DOHH2 (cell line): ENCODE measurements at regions not wholly inside any gene's neighbourhood (a gene's known extent, or its start where the extent isn't known, plus 50 kb on each side); places are given as distances from the start of the nearest gene placed in this dataset.

ENCODE experiments used
- H3F3A ChIP-seq: fragments of 200-600 bp; sonication (generic), shearing (Covaris generic); 2 replicates; pipeline ENCODE4 v1.6.0; 2016; ENCODE audit warnings: antibody characterized with exemption, mild to moderate bottlenecking; ENCODE audit not compliant: control insufficient read depth, insufficient read depth
- H3K27ac ChIP-seq: fragments of 200-600 bp; sonication (generic); 2 replicates; pipeline ENCODE4 v1.5.1; 2014; ENCODE audit warnings: low read depth, mild to moderate bottlenecking, low read length, moderate library complexity
- H3K27me3 ChIP-seq: fragments of 200-600 bp; sonication (generic); 2 replicates; pipeline ENCODE4 v1.6.1; 2014; ENCODE audit warnings: mild to moderate bottlenecking, low read length, mixed read lengths; ENCODE audit not compliant: control insufficient read depth
- H3K36me3 ChIP-seq: fragments of 200-600 bp; sonication (generic); 2 replicates; pipeline ENCODE4 v1.6.1; 2014; ENCODE audit warnings: mild to moderate bottlenecking, low read length, moderate library complexity, mixed read lengths; ENCODE audit not compliant: control insufficient read depth
- H3K4me1 ChIP-seq: fragments of 200-600 bp; sonication (generic); 2 replicates; pipeline ENCODE4 v1.6.1; 2014; ENCODE audit warnings: mild to moderate bottlenecking, low read length, mixed read lengths; ENCODE audit not compliant: control insufficient read depth
- H3K4me2 ChIP-seq: fragments of 200-600 bp; sonication (generic); 2 replicates; pipeline ENCODE4 v1.6.0; 2014; ENCODE audit warnings: mild to moderate bottlenecking, low read length, moderate library complexity
- H3K4me3 ChIP-seq: fragments of 200-600 bp; sonication (generic); 2 replicates; pipeline ENCODE4 v1.5.1; 2014; ENCODE audit warnings: mild to moderate bottlenecking, low read length, mixed read lengths
- H3K79me2 ChIP-seq: fragments of 200-600 bp; sonication (generic); 2 replicates; pipeline ENCODE4 v1.6.1; 2014; ENCODE audit warnings: mild to moderate bottlenecking, low read length, mixed read lengths; ENCODE audit not compliant: control insufficient read depth
- H3K9me2 ChIP-seq: fragments of 200-600 bp; sonication (generic); replicated peaks from 2 replicates; pipeline ENCODE4 v1.6.1; 2014; ENCODE audit warnings: mild to moderate bottlenecking, low read length, mixed read lengths; ENCODE audit not compliant: control insufficient read depth
- H3K9me3 ChIP-seq: fragments of 200-600 bp; sonication (generic); 2 replicates; pipeline ENCODE4 v1.6.1; 2014; ENCODE audit warnings: antibody characterized with exemption, low read length, mixed read lengths; ENCODE audit not compliant: control insufficient read depth, insufficient read depth
- H4K20me1 ChIP-seq: fragments of 200-600 bp; sonication (generic); 2 replicates; pipeline ENCODE4 v1.6.0; 2014; ENCODE audit warnings: low read depth, mild to moderate bottlenecking, antibody characterized with exemption, low read length, moderate library complexity; ENCODE audit not compliant: control insufficient read depth, insufficient read depth
- CTCF ChIP-seq: fragments of 200-600 bp; sonication (generic); IDR thresholded peaks from one replicate; pipeline ENCODE4 v1.5.1; 2014; ENCODE audit warnings: antibody characterized with exemption, mild to moderate bottlenecking, low read depth, low read length; ENCODE audit not compliant: poor library complexity, severe bottlenecking
- EZH2phosphoT487 ChIP-seq: fragments of 200-600 bp; sonication (generic); IDR thresholded peaks from 2 replicates; pipeline ENCODE4 v1.6.1; 2017; ENCODE audit warnings: borderline replicate concordance, mild to moderate bottlenecking, antibody characterized with exemption, low read length, moderate library complexity, mixed read lengths

GRCh38 chr7:113715981-113716856 is 202.6 kb downstream of the PPP1R3A start:
- H3K27ac ChIP-seq: no peak overlapping the region
- H4K20me1 ChIP-seq: no peaks in the 10 kb centered on the region
- H3F3A ChIP-seq: no peaks in the 10 kb centered on the region
- H3K4me3 ChIP-seq: no peak overlapping the region
- TF ChIP-seq EZH2phosphoT487 (no peak), CTCF (no peak)
- H3K9me2 ChIP-seq: no peaks in the 10 kb centered on the region
- H3K27me3 ChIP-seq: no peaks in the 10 kb centered on the region
- no peaks in the 10 kb centered on the region for H3K36me3 ChIP-seq
- H3K9me3 ChIP-seq: no peaks in the 10 kb centered on the region
- H3K4me2 ChIP-seq: no peak overlapping the region
- H3K4me1 ChIP-seq: no peaks in the 10 kb centered on the region
- no peaks in the 10 kb centered on the region for H3K79me2 ChIP-seq

GRCh38 chr7:113715262-113715661 is 203.5 kb downstream of the PPP1R3A start:
- Histone ChIP-seq H3K9me3 (no peaks in the 10 kb centered on the region), H3K4me2 (no peak overlapping the region), H3F3A (no peaks in the 10 kb centered on the region), H3K9me2 (no peaks in the 10 kb centered on the region), H3K27ac (no peak overlapping the region), H4K20me1 (no peaks in the 10 kb centered on the region), H3K36me3 (no peaks in the 10 kb centered on the region), H3K79me2 (no peaks in the 10 kb centered on the region), H3K4me3 (no peak overlapping the region), H3K27me3 (no peaks in the 10 kb centered on the region), H3K4me1 (no peaks in the 10 kb centered on the region)
- no peak for TF ChIP-seq EZH2phosphoT487
- TF ChIP-seq CTCF: no peak

- Histone ChIP-seq H3F3A (no peaks in the 10 kb centered on the region), H3K9me3 (no peaks in the 10 kb centered on the region), H3K27me3 (no peaks in the 10 kb centered on the region), H3K27ac (no peak overlapping the region), H3K4me3 (no peak overlapping the region), H3K4me2 (no peak overlapping the region), H4K20me1 (no peaks in the 10 kb centered on the region), H3K4me1 (no peaks in the 10 kb centered on the region), H3K9me2 (no peaks in the 10 kb centered on the region), H3K36me3 (no peaks in the 10 kb centered on the region), H3K79me2 (no peaks in the 10 kb centered on the region)
- peak; percentile 99 for TF ChIP-seq CTCF
- no peak for TF ChIP-seq EZH2phosphoT487
Measured at GRCh38 chr7:113710310-113711096, 208.3 kb downstream of the PPP1R3A start.
